CD4-positive, alpha-beta T cell (primary cell): ENCODE measurements at regions not wholly inside any gene's neighbourhood (a gene's known extent, or its start where the extent isn't known, plus 50 kb on each side); places are given as distances from the start of the nearest gene placed in this dataset.

Source experiments
- ATAC-seq: fragments of 200-7000 bp; cut with Tn5 transposase; one replicate; pipeline ENCODE4 v1.10.0; 2022; ENCODE audit warnings: mild to moderate bottlenecking; ENCODE audit not compliant: poor library complexity
- CTCF ChIA-PET: fragments of 350-600 bp; sonication (Branson Sonifier 250); formaldehyde crosslinking; loops from one replicate; lab custom pipeline; 2021; ENCODE audit warnings: antibody characterized with exemption, inconsistent platforms; lab: Charles Lee
- POLR2A ChIA-PET: fragments of 350-600 bp; sonication (Branson Sonifier 250); formaldehyde crosslinking; loops from one replicate; lab custom pipeline; 2021; ENCODE audit warnings: antibody characterized with exemption, inconsistent platforms; lab: Charles Lee
- DNase-seq, 14 experiments: peaks; one replicate each; pipeline ENCODE4 v3.0.0-alpha.2; 2013 to 2020; ENCODE audit warnings: mixed read lengths in 2 of 14
- H3K27ac ChIP-seq, 2 donors: one replicate each; pipeline versions ENCODE4 v1.5.1 to v1.7.0; 2013; ENCODE audit warnings: low read length in 2 of 2, low read depth in 1 of 2, mild to moderate bottlenecking in 1 of 2
- H3K27me3 ChIP-seq, 2 experiments: 1 replicate in 1 of 2; 2 replicates in 1 of 2; pipeline versions ENCODE4 v1.6.1 to v1.7.0; 2013; ENCODE audit warnings: low read length in 2 of 2, control low read depth in 1 of 2, mild to moderate bottlenecking in 1 of 2, moderate library complexity in 1 of 2; ENCODE audit not compliant: insufficient read depth in 2 of 2, control insufficient read depth in 1 of 2
- H3K36me3 ChIP-seq: one replicate; pipeline ENCODE4 v1.6.1; 2013; ENCODE audit warnings: low read length, control low read depth; ENCODE audit not compliant: insufficient read depth
- H3K4me1 ChIP-seq: one replicate; pipeline ENCODE4 v1.6.1; 2013; ENCODE audit warnings: low read length, control low read depth; ENCODE audit not compliant: insufficient read depth
- H3K4me3 ChIP-seq: one replicate; pipeline ENCODE4 v1.5.1; 2013; ENCODE audit warnings: mild to moderate bottlenecking, low read length, moderate library complexity
- H3K9me3 ChIP-seq, 2 experiments: 1 replicate in 1 of 2; 2 replicates in 1 of 2; pipeline versions ENCODE4 v1.6.1 to v1.7.0; 2013; ENCODE audit warnings: low read length in 2 of 2, mild to moderate bottlenecking in 2 of 2, control low read depth in 1 of 2, moderate library complexity in 1 of 2; ENCODE audit not compliant: control insufficient read depth in 1 of 2, insufficient read depth in 1 of 2
- H3K27ac Mint-ChIP-seq: one replicate; pipeline ENCODE4 v1.8.0; 2020; ENCODE audit warnings: mixed read lengths
- H3K27me3 Mint-ChIP-seq: one replicate; pipeline ENCODE4 v1.8.0; 2021; ENCODE audit warnings: mixed read lengths
- H3K36me3 Mint-ChIP-seq: one replicate; pipeline ENCODE4 v1.8.0; 2021; ENCODE audit warnings: low read depth, mixed read lengths
- H3K4me1 Mint-ChIP-seq: one replicate; pipeline ENCODE4 v1.8.0; 2021; ENCODE audit warnings: low read depth, mixed read lengths
- H3K4me3 Mint-ChIP-seq: one replicate; pipeline ENCODE4 v1.8.0; 2020; ENCODE audit warnings: mild to moderate bottlenecking, mixed read lengths
- H3K9me3 Mint-ChIP-seq: one replicate; pipeline ENCODE4 v1.8.0; 2020; ENCODE audit warnings: mixed read lengths
- CTCF ChIP-seq: fragments of 200-600 bp; IDR thresholded peaks from one replicate; pipeline ENCODE4 v1.8.0; 2022; ENCODE audit warnings: antibody characterized with exemption, mild to moderate bottlenecking
- intact Hi-C, 2 experiments: fragments of 100-400 bp; cut with DNase I in 1 of 2; cut with micrococcal nuclease in 1 of 2; formaldehyde crosslinking; loops; one replicate each; pipeline versions ENCODE4 v1.15.1 to v1.9.0; 2023 to 2025; cut with DNase I, micrococcal nuclease

DNA sequence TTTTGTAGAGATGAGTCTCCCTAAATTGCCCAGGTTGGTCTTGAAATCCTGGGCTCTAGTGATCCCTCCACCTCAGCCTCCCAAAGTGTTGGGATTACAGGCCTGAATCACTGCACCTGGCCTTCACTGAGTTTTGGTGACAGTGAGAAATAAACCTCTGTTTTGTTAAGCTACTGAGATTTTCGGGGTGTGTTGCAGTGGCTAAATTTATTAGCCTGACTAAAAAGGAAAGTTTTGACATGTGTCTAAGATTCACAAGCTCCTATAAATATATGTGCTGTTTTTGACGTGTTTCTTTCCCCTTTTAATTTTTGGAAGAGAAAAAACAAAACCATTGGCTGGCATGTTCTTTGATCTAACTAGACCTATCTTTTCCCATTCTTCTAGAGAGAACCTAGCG lies 190.5 kb upstream of the MC4R start:
- ATAC-seq = no peak
- no peak for TF ChIP-seq CTCF
- POLR2A ChIA-PET = no interaction called here

GRCh38 chr18:60568220-60568619 lies 195.6 kb upstream of the MC4R start:
- no peaks in the 10 kb centered on the region for H3K4me1 ChIP-seq
- POLR2A ChIA-PET = no interaction called here
- no peak overlapping the region for H3K4me3 ChIP-seq
- no peaks in the 10 kb centered on the region for H3K9me3 Mint-ChIP-seq
- no peak for TF ChIP-seq CTCF
- H3K27ac Mint-ChIP-seq = no peak overlapping the region
- H3K36me3 ChIP-seq = no peaks in the 10 kb centered on the region
- H3K27ac ChIP-seq = no peak overlapping the region
- H3K9me3 ChIP-seq = peaks cover 0 to 1% of the 10 kb centered on the region in 2 experiments
- H3K27me3 Mint-ChIP-seq = no peaks in the 10 kb centered on the region
- intact Hi-C loops = no loop called here
- H3K36me3 Mint-ChIP-seq = no peaks in the 10 kb centered on the region
- H3K27me3 ChIP-seq = no peaks in the 10 kb centered on the region
- no peak for DNase-seq
- no peak overlapping the region for H3K4me3 Mint-ChIP-seq
- ATAC-seq = no peak
- CTCF ChIA-PET = no interaction called here
- H3K4me1 Mint-ChIP-seq = no peaks in the 10 kb centered on the region

More for the DNA sequence above, 190.5 kb upstream of the MC4R start:
- H3K4me3 Mint-ChIP-seq = no peak overlapping the region
- Histone ChIP-seq H3K4me1 (no peaks in the 10 kb centered on the region), H3K27ac (no peak overlapping the region), H3K4me3 (no peak overlapping the region), H3K27me3 (no peaks in the 10 kb centered on the region), H3K9me3 (no peaks in the 10 kb centered on the region), H3K36me3 (no peaks in the 10 kb centered on the region)
- no peaks in the 10 kb centered on the region for H3K27me3 Mint-ChIP-seq
- H3K27ac Mint-ChIP-seq = no peak overlapping the region
- H3K9me3 Mint-ChIP-seq = no peaks in the 10 kb centered on the region
- H3K36me3 Mint-ChIP-seq = no peaks in the 10 kb centered on the region
- CTCF ChIA-PET = no interaction called here
- no peaks in the 10 kb centered on the region for H3K4me1 Mint-ChIP-seq
- no peak for DNase-seq
- intact Hi-C loops = no loop called here

GRCh38 chr18:60570172-60570571 lies 197.6 kb upstream of the MC4R start:
- Histone ChIP-seq H3K4me1 (no peaks in the 10 kb centered on the region), H3K9me3 (peaks cover 0 to 9% of the 10 kb centered on the region in 2 experiments), H3K27ac (no peak overlapping the region), H3K36me3 (no peaks in the 10 kb centered on the region), H3K4me3 (no peak overlapping the region), H3K27me3 (no peaks in the 10 kb centered on the region)
- H3K27me3 Mint-ChIP-seq = no peaks in the 10 kb centered on the region
- ChIA-PET CTCF (interaction anchor here (0.7 kb wide), 1 partner anchor 14 kb away, joined by 3 read pairs; no protein-coding TSS in a partner anchor), POLR2A (no interaction called here)
- no peaks in the 10 kb centered on the region for H3K9me3 Mint-ChIP-seq
- H3K4me1 Mint-ChIP-seq = no peaks in the 10 kb centered on the region
- TF ChIP-seq CTCF = no peak
- no peak overlapping the region for H3K27ac Mint-ChIP-seq
- intact Hi-C loops = no loop called here
- H3K4me3 Mint-ChIP-seq = no peak overlapping the region
- H3K36me3 Mint-ChIP-seq = no peaks in the 10 kb centered on the region
- ATAC-seq (no peak), DNase-seq (no peak)
